Neural crest cell (in vitro differentiated cells): ENCODE measurements at regions not wholly inside any gene's neighbourhood (a gene's known extent, or its start where the extent isn't known, plus 50 kb on each side); places are given as distances from the start of the nearest gene placed in this dataset.

Experiments
- DNase-seq: peaks from one replicate; pipeline ENCODE4 v3.0.0; 2021; ENCODE audit warnings: low read depth, mixed read lengths, low spot score
- H3K27ac Mint-ChIP-seq: one replicate; pipeline ENCODE4 v1.8.0; 2021; ENCODE audit warnings: mild to moderate bottlenecking, mixed read lengths; ENCODE audit not compliant: unreplicated experiment
- H3K27me3 Mint-ChIP-seq: 2 replicates; pipeline ENCODE4 v1.8.0; 2021; ENCODE audit warnings: low read depth, mild to moderate bottlenecking, mixed read lengths
- H3K36me3 Mint-ChIP-seq: 2 replicates; pipeline ENCODE4 v1.8.0; 2021; ENCODE audit warnings: low read depth, mild to moderate bottlenecking, mixed read lengths
- H3K4me1 Mint-ChIP-seq: 2 replicates; pipeline ENCODE4 v1.8.0; 2021; ENCODE audit warnings: mixed read lengths
- H3K4me3 Mint-ChIP-seq: one replicate; pipeline ENCODE4 v1.8.0; 2021; ENCODE audit warnings: mild to moderate bottlenecking, mixed read lengths
- H3K9me3 Mint-ChIP-seq: 2 replicates; pipeline ENCODE4 v1.8.0; 2021; ENCODE audit warnings: mixed read lengths
- TF ChIP-seq, protein P1 (sequence below): fragments of 200-600 bp; sonication (generic); conservative IDR thresholded peaks from 2 replicates; pipeline ENCODE4 v1.5.0; 2021; ENCODE audit warnings: antibody characterized with exemption, mild to moderate bottlenecking

DNA sequence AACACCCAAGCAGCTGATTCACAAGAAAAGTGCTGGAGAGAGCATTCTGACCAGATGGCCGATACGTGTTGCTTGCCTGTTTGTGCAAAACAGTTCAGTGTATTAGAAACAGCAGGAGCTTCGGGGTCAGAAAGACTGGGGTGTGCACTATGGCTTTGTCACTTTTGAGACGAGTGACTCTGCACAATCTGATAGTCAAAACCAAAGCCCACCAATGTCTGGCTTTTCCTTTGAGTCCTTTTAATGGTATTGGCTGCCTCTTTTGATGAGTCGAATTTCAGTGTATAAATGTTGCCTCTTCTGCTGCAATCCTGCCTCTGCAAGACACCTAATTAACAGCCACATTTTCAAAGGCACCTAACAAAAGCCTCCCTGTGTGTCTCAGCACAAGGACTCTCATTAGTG is 444.6 kb downstream of the AJAP1 start:
- Mint-ChIP-seq H3K4me3 (no peak overlapping the region), H3K27me3 (peaks cover 2% of the 10 kb centered on the region), H3K36me3 (peaks cover 2% of the 10 kb centered on the region), H3K9me3 (peaks cover 6% of the 10 kb centered on the region), H3K4me1 (peaks cover 10% of the 10 kb centered on the region), H3K27ac (no peak overlapping the region)
- TF ChIP-seq, protein P1, sequence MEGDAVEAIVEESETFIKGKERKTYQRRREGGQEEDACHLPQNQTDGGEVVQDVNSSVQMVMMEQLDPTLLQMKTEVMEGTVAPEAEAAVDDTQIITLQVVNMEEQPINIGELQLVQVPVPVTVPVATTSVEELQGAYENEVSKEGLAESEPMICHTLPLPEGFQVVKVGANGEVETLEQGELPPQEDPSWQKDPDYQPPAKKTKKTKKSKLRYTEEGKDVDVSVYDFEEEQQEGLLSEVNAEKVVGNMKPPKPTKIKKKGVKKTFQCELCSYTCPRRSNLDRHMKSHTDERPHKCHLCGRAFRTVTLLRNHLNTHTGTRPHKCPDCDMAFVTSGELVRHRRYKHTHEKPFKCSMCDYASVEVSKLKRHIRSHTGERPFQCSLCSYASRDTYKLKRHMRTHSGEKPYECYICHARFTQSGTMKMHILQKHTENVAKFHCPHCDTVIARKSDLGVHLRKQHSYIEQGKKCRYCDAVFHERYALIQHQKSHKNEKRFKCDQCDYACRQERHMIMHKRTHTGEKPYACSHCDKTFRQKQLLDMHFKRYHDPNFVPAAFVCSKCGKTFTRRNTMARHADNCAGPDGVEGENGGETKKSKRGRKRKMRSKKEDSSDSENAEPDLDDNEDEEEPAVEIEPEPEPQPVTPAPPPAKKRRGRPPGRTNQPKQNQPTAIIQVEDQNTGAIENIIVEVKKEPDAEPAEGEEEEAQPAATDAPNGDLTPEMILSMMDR = no peak
- DNase-seq = no peak

DNA sequence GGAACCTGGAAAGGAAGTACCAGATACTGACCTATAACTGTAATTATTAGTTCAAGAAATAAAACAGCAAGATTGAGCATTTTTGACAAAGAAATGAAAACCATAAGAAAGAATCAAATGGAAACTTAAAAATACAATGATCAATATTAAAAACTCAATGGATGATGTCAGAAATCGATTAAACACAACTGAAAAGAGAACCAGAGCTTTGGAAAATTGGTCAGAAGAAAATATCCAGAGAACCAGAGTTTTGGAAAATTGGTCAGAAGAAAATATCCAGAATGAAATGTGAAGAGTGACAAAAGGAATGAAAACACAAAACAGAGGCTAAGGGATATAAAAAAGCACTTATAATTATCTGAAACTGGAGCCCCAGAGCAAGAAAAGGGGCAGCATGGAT is 438.6 kb downstream of the AJAP1 start:
- H3K4me1 Mint-ChIP-seq = no peaks in the 10 kb centered on the region
- peaks cover 10% of the 10 kb centered on the region for H3K36me3 Mint-ChIP-seq
- peaks cover 3% of the 10 kb centered on the region for H3K27me3 Mint-ChIP-seq
- TF ChIP-seq, protein P1 = no peak
- no peak for DNase-seq
- no peak overlapping the region for H3K27ac Mint-ChIP-seq
- peaks cover 13% of the 10 kb centered on the region for H3K9me3 Mint-ChIP-seq
- H3K4me3 Mint-ChIP-seq = no peak overlapping the region

GRCh38 chr1:5084676-5085075 is 430.3 kb downstream of the AJAP1 start:
- no peak overlapping the region for H3K27ac Mint-ChIP-seq
- TF ChIP-seq, protein P1 = no peak
- H3K4me1 Mint-ChIP-seq = no peaks in the 10 kb centered on the region
- DNase-seq = no peak
- no peak overlapping the region for H3K4me3 Mint-ChIP-seq
- peaks cover 13% of the 10 kb centered on the region for H3K27me3 Mint-ChIP-seq
- no peaks in the 10 kb centered on the region for H3K36me3 Mint-ChIP-seq
- H3K9me3 Mint-ChIP-seq = peaks cover 4% of the 10 kb centered on the region

GRCh38 chr1:5067246-5067645 is 412.8 kb downstream of the AJAP1 start:
- H3K9me3 Mint-ChIP-seq = no peaks in the 10 kb centered on the region
- H3K4me3 Mint-ChIP-seq = no peak overlapping the region
- no peak overlapping the region for H3K27ac Mint-ChIP-seq
- TF ChIP-seq, protein P1 = no peak
- no peaks in the 10 kb centered on the region for H3K36me3 Mint-ChIP-seq
- no peak for DNase-seq
- no peaks in the 10 kb centered on the region for H3K4me1 Mint-ChIP-seq
- H3K27me3 Mint-ChIP-seq = no peaks in the 10 kb centered on the region

- no peak for DNase-seq
- H3K27me3 Mint-ChIP-seq = peaks cover 6% of the 10 kb centered on the region
- no peaks in the 10 kb centered on the region for H3K4me1 Mint-ChIP-seq
- no peaks in the 10 kb centered on the region for H3K36me3 Mint-ChIP-seq
- peaks cover 3% of the 10 kb centered on the region for H3K9me3 Mint-ChIP-seq
- no peak overlapping the region for H3K27ac Mint-ChIP-seq
- TF ChIP-seq, protein P1 = no peak
- no peak overlapping the region for H3K4me3 Mint-ChIP-seq
Observed at GRCh38 chr1:5053744-5054143, 399.3 kb downstream of the AJAP1 start.

- H3K36me3 Mint-ChIP-seq = no peaks in the 10 kb centered on the region
- H3K4me1 Mint-ChIP-seq = no peaks in the 10 kb centered on the region
- H3K9me3 Mint-ChIP-seq = peaks cover 4% of the 10 kb centered on the region
Observed at GRCh38 chr1:5029136-5029535, 374.7 kb downstream of the AJAP1 start.

More at GRCh38 chr1:5029136-5029535, 374.7 kb downstream of the AJAP1 start:
- no peak for DNase-seq
- H3K27ac Mint-ChIP-seq = no peak overlapping the region
- peaks cover 21% of the 10 kb centered on the region for H3K27me3 Mint-ChIP-seq
- TF ChIP-seq, protein P1 = no peak
- no peak overlapping the region for H3K4me3 Mint-ChIP-seq
